NCI-H1105 (cell line): ENCODE measurements at regions not wholly inside any gene's neighbourhood (a gene's known extent, or its start where the extent isn't known, plus 50 kb on each side); places are given as distances from the start of the nearest gene placed in this dataset.

Source experiments
- DNase-seq: peaks from one replicate; lab custom pipeline; 2025; lab: John Stamatoyannopoulos, UW

DNA sequence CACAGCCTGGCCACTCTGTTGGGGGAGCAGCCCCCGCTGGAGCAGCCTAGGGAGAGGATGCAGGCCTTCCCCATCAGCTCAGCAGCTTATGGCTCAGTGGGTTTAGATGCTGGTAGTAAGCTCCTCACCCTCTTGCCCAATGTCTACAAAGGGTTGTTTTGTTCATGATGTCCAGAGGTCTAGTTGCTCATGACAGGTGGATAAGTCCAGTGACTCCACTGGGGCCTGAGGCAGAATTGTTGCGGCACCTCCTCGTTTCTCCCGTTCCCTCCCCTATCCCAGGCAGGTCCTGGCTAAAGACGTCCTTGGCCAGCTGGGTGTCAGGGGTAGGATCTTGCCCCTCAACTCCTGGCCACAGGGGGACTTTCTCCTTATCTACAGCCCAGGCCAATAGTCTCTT, 233.5 kb upstream of the B3GAT1 start:
- DNase-seq: no peak

GRCh38 chr11:134644476-134645456, 232.7 kb upstream of the B3GAT1 start:
- no peak for DNase-seq

- no peak for DNase-seq
Measured at GRCh38 chr11:134643115-134644012, 231.3 kb upstream of the B3GAT1 start.

DNA sequence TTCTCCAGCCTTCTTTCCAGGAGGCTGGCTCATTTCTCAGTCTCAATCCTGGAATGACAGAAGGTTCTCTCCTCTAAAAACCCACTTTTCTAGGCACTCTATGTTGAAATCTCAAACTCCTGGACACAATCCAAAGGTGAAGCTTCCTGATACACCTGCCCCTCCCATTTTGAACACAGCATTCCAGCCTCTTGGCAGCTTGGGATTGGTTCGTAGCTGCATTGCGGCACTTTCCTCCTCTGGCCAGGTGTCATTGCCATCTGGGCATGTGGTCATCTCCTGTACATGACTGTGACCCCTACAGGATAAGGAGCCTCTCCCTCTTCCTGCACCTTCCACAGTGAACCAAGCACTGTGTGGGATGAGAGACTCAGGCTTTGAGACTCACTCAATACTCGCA, 230.2 kb upstream of the B3GAT1 start:
- DNase-seq: no peak

DNA sequence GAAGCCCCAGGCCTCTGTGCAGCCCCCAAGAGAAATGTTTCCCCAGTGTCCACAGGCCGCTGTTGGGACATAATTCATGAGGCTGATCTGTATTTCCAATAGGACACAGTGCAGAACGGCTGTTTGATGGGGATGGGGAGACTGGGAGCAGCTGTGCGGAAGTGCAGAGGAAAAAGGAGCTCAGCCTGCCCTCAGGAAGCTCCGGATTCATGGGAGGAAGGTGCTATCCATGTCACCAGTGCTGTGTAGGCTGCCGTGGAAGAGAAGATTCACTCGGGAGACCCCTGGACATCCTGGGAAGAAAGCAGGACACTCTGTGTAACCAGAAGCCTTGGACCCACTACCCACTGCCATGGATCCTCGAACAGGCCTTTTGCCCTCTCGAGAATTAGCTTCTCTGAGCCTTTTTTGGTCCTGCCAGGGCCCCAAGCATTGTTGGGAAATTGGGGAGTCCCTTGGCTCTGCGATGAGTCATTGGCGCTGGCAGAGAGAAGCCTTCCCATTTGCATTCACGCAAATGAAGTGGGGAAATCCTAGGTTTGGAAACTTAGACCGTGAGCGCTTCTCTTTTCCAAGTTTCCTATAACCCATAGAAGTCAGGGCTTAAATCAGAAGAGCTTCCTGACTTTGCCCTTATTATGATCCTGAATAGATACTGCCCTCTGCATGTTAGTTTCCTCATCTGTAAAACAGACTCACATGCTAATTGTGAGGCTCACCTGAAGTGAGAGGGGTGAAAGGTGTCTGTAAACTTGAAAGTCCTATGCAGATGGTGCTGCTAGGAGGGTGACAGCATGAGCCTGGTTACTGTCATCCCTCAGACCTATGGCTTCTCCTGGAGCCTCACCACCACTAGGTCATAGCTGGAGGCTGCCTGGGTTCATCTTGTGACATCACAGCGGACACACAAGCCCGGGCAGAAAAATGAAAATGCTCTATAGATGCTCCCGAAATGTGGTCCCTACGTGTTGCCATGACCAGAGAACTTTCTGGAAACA, 229.2 kb upstream of the B3GAT1 start:
- DNase-seq: no peak

DNA sequence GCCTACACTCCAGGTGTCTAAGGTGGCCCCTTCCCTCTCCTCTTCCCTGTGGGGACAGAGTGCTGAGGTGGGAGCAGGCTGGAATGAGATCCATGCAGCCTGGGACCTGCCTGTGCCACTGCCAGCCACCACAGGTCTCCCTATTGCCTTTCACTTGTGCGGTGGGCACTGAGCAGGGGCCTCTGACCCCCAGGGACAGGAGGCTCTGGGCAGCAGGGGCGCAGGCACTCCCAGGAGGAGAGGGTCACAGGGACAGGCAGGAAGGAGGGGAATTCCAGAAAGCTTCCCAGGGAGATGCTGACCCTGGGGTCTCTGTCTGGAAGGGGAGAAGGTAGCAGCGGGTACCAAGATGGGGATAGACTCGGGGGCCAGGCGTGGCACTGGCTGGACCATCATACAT, 228.5 kb upstream of the B3GAT1 start:
- no peak for DNase-seq

DNA sequence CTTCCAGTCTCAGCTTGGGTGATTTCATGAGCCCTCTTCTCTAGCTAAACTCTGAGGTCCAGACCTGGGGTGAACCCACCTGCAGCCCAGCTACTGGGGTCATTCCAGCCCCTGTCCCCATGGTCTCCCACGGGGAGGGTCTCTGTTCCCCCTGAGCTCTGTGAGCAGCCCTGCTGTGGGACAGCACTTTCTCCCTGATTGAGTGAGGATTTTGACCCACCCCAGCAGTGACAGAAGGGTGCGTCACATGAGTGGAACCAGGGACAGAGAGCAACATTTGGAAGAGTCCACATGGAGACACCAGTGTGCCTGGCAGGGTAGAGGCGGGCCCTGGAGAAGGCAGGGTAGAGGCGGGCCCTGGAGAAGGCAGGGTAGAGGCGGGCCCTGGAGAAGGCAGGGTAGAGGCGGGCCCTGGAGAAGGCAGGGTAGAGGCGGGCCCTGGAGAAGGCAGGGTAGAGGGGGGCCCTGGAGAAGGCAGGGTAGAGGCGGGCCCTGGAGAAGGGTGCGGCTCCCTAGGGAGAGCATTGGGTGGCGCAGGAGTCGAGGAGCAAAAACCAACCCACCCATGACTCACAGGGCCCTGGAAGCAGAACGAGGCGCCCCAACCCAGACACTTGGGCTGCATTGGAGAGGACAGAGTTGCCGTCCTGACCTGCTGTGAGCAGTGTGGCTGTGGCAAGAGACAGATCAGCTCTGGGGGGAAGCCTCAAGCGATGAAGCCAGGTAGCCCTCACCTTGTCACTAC, 227.7 kb upstream of the B3GAT1 start:
- no peak for DNase-seq

DNA sequence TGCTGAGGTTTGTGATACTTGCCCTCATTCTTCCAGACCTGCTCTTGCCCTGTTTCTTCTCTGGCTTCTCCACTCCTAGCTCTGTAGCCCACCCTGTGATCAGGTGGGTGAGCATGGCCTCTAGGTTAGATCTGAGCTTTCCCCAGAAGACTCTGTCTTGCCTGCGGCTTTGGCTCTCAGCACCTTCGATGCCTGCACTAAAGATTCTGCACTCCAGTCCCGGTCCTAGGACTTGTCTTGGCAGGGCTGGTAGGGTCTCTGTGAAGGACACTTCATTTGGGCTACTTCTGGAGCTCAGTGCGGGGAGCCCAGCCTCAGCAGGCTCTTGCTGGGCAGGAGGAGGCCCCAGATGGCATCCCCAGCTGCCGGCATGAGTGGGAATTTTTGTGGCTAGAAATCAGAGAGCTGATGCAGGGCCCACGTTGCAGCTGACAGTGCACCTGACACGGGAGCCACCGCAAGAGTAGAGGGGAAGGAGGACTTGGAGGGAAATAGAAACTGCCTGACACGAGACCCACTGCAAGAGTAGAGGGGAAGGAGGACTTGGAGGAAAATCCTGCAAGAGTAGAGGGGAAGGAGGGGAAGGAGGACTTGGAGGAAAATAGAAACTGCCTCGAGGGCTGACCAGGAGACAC, 226.9 kb upstream of the B3GAT1 start:
- DNase-seq: no peak

DNA sequence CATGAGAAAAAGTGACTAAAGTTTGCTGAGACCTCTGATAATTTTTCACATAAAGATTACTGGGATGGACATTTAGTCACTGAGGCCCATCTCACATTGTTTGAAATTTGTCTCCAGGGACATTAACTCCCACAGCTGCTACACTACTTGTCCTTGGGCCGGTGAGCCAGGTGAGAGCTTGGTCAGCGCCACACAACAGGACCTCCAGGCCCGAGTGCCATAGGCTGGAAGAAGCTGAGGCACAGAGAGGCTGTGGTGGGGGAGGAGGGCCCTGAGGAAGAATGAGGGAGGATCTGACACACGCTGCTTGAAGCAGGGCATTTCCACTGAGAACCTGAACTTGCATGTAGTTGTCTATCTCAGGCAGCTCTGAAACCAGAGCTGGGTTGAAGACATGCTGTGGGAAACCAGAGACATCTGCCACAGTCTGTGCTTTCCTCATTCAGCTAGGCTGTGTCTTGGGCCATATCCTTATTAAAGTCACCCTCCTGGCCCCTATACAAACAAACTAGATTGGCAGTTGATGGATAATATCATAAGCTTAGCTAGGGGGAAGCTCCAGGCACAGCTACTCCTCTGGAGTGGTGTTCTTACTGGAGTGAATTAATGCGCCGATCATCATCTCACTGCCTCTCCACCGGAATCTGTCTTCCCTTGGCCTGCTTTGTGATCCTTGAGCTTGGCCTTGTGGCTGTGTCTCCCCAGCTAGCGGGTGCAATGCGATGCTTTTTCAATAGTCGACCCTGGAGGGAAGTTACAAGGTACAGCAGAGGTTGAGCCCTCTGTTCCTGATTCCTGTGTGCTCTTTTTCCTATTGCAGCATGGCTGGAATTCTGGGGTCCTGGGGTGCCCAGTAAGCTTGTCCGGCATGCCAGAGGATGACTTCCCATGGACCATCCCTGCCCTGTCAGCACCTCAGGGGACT, 225.3 kb upstream of the B3GAT1 start:
- no peak for DNase-seq

DNA sequence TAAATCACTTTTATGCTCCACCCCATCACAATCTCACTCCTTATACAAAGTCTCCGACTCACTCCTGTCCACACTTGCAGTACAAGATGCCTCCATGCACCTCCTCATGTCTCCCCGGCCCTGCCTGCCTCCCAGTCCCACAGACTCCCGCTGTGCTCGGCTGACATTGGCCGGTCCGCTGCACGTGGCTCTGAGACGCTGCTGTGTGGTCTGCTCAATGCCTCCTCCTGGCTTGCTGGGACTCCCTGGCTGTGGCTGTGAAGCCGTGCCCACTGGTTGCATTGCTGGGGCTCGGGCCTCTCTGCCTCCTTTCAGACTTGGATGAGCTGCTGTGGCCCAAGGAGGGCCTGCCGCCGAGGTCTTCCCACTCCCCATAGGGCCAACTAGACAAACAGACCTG, 224.0 kb upstream of the B3GAT1 start:
- DNase-seq: no peak

- no peak for DNase-seq
Measured at GRCh38 chr11:134634897-134635831, 223.1 kb upstream of the B3GAT1 start.

GRCh38 chr11:134633276-134633675, 221.2 kb upstream of the B3GAT1 start:
- DNase-seq: no peak

GRCh38 chr11:134632347-134633119, 220.5 kb upstream of the B3GAT1 start:
- no peak for DNase-seq

GRCh38 chr11:134630861-134631260, 218.8 kb upstream of the B3GAT1 start:
- no peak for DNase-seq

GRCh38 chr11:134628426-134628825, 216.4 kb upstream of the B3GAT1 start:
- no peak for DNase-seq

DNA sequence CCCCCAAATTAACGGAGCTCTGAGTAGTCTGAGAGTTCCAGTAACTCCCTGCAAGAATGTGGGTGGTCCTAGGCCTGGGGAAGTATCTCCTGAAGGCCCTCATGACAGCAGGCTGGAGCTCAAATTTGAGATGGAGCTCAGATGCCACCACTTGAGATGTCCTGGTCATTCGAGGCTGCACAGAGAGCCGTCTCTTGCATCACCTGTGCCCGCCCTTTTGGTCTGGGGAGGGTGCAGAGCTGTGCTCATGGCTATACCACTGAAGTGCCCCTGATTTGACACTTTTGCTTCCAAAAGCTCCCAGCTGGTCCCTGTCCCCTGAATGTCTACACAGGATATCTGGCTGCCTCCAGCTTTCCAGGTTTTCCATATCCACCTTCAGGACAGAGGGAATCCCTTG, 214.0 kb upstream of the B3GAT1 start:
- no peak for DNase-seq

GRCh38 chr11:134625631-134626030, 213.6 kb upstream of the B3GAT1 start:
- no peak for DNase-seq
